Gastroesophageal sphincter (tissue), 4 donors: ENCODE measurements at regions not wholly inside any gene's neighbourhood (a gene's known extent, or its start where the extent isn't known, plus 50 kb on each side); places are given as distances from the start of the nearest gene placed in this dataset.

Experiments used
- ATAC-seq: fragments of 150-250 bp; one replicate; pipeline ENCODE4 v1.9.1; 2016; ENCODE audit warnings: mild to moderate bottlenecking, moderate library complexity
- H3K27ac ChIP-seq, 4 donors: fragments of 200-600 bp; sonication (generic) in 3 of 4; 1 replicate in 3 of 4; 2 replicates in 1 of 4; pipeline ENCODE4 v1.5.1; 2016 to 2019
- H3K27me3 ChIP-seq: fragments of 200-600 bp; sonication (generic); one replicate; pipeline ENCODE4 v1.5.1; 2019
- H3K36me3 ChIP-seq, 2 donors: fragments of 200-600 bp; sonication (generic); one replicate each; pipeline ENCODE4 v1.5.1; 2019; ENCODE audit warnings: control low read depth in 1 of 2
- H3K4me1 ChIP-seq, 3 donors: fragments of 200-600 bp; sonication (generic); 1 replicate in 2 of 3; 2 replicates in 1 of 3; pipeline ENCODE4 v1.5.1; 2016 to 2019; ENCODE audit warnings: control low read depth in 2 of 3
- H3K4me3 ChIP-seq, 2 donors: fragments of 200-600 bp; sonication (generic); one replicate each; pipeline ENCODE4 v1.5.1; 2019; ENCODE audit warnings: mild to moderate bottlenecking in 1 of 2, moderate library complexity in 1 of 2
- H3K9me3 ChIP-seq, 3 donors: fragments of 200-600 bp; sonication (generic); one replicate each; pipeline ENCODE4 v1.5.1; 2017 to 2019; ENCODE audit warnings: control low read depth in 2 of 3
- EP300 ChIP-seq: sonication (generic); formaldehyde crosslinking; IDR thresholded peaks from one replicate; pipeline ENCODE4 v1.6.1; 2017; ENCODE audit warnings: antibody characterized with exemption, mild to moderate bottlenecking
- POLR2A ChIP-seq, 2 donors: fragments of 450-650 bp; IDR thresholded peaks; one replicate each; pipeline ENCODE4 v1.6.1; 2017; ENCODE audit warnings: antibody characterized with exemption in 2 of 2, mild to moderate bottlenecking in 2 of 2, moderate library complexity in 1 of 2
- POLR2AphosphoS5 ChIP-seq: sonication (generic); formaldehyde crosslinking; IDR thresholded peaks from one replicate; pipeline ENCODE4 v1.6.1; 2017; ENCODE audit warnings: antibody characterized with exemption
- WGBS, 2 donors: methylation state at CpG; one replicate each; pipeline ENCODE4 v1.1.5; 2018; ENCODE audit warnings: low coverage in 1 of 2; 5-methylcytosine and 5-hydroxymethylcytosine counted together
- TF ChIP-seq, protein P1 (sequence below), 4 experiments: fragments of 200-600 bp in 2 of 4; fragments of 450-650 bp in 2 of 4; sonication (generic) in 1 of 4; IDR thresholded peaks; one replicate each; pipeline ENCODE4 v1.5.1; 2017 to 2019; ENCODE audit warnings: antibody characterized with exemption in 4 of 4, mild to moderate bottlenecking in 2 of 4, moderate library complexity in 2 of 4

GRCh38 chr11:69393178-69393832, 88.2 kb upstream of the LINC01488 start:
- peaks cover 22% of the 10 kb centered on the region for H3K27me3 ChIP-seq
- 83 to 100% methylated on average over 4 of the region's 16 CpGs for WGBS, 2 donors
- TF ChIP-seq, protein P1, sequence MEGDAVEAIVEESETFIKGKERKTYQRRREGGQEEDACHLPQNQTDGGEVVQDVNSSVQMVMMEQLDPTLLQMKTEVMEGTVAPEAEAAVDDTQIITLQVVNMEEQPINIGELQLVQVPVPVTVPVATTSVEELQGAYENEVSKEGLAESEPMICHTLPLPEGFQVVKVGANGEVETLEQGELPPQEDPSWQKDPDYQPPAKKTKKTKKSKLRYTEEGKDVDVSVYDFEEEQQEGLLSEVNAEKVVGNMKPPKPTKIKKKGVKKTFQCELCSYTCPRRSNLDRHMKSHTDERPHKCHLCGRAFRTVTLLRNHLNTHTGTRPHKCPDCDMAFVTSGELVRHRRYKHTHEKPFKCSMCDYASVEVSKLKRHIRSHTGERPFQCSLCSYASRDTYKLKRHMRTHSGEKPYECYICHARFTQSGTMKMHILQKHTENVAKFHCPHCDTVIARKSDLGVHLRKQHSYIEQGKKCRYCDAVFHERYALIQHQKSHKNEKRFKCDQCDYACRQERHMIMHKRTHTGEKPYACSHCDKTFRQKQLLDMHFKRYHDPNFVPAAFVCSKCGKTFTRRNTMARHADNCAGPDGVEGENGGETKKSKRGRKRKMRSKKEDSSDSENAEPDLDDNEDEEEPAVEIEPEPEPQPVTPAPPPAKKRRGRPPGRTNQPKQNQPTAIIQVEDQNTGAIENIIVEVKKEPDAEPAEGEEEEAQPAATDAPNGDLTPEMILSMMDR (IDR thresholded peaks at IDR 0.05), result no peak
- TF ChIP-seq POLR2AphosphoS5, result no peak
- no peak for TF ChIP-seq EP300
- no peak for TF ChIP-seq POLR2A (IDR thresholded peaks at IDR 0.05)

GRCh38 chr11:69393865-69394233, 87.6 kb upstream of the LINC01488 start:
- peaks cover 0 to 2% (median 0%) of the 10 kb centered on the region in 3 donors for H3K9me3 ChIP-seq
- TF ChIP-seq POLR2A (IDR thresholded peaks at IDR 0.05) (no peak), EP300 (no peak), POLR2AphosphoS5 (no peak)
- TF ChIP-seq, protein P1 (IDR thresholded peaks at IDR 0.05), result no peak
- no peak overlapping the region for H3K27ac ChIP-seq
- ATAC-seq, result no peak
- H3K27me3 ChIP-seq, result peaks cover 22% of the 10 kb centered on the region
- H3K36me3 ChIP-seq, result no peaks in the 10 kb centered on the region
- peaks cover 0 to 5% (median 0%) of the 10 kb centered on the region in 3 donors for H3K4me1 ChIP-seq
- H3K4me3 ChIP-seq, result no peak overlapping the region
- 50% methylated on average over 4 of the region's 8 CpGs; no CpG with 5 or more reads in 1 of the 2 donors for WGBS, 2 donors

More at GRCh38 chr11:69393178-69393832, 88.2 kb upstream of the LINC01488 start:
- Histone ChIP-seq H3K4me1 (peaks cover 0 to under 1% (median 0%) of the 10 kb centered on the region in 3 donors), H3K4me3 (no peak overlapping the region), H3K27ac (no peak overlapping the region), H3K36me3 (no peaks in the 10 kb centered on the region), H3K9me3 (peaks cover 0 to 8% (median 0%) of the 10 kb centered on the region in 3 donors)
- ATAC-seq, result no peak

DNA sequence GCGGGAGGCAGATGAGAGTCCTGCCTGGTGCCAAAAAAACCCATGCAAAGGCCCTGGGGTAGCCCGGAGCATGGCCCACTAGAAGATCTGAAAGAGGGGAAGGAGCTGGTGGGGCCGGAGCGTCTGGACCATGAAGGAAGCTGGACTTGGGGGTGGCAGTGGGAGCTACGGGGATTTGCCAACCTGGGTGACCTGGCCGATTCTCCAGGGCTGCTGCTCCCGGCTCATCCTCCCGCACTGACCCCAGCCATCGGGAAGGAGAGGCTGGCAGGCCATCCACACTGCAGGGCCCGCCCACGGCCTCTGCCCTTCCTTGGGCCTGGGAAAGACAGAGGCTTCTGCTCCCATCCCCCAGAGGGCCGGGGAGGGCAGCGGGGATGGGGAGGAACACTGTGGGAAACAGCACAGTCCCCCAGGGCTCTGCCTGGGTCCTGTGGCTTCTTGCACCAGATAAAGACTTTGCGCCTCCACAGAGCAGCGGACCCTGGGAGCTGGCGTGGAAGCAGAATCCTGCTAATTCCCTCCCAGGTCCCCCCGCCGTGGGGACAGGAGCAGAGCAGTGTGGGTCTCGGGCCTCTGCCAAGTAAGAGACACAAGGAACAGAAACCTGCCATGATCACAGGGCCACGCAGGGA, 87.1 kb upstream of the LINC01488 start:
- TF ChIP-seq POLR2A (IDR thresholded peaks at IDR 0.05), result no peak
- no peak for TF ChIP-seq EP300
- TF ChIP-seq, protein P1 (IDR thresholded peaks at IDR 0.05), result no peak
- TF ChIP-seq POLR2AphosphoS5, result no peak
- no peak overlapping the region for H3K27ac ChIP-seq
- 92 to 100% methylated on average over 1 to 5 of the region's 20 CpGs for WGBS, 2 donors
- H3K4me1 ChIP-seq, result peaks cover 0 to 10% (median 0%) of the 10 kb centered on the region in 3 donors
- no peaks in the 10 kb centered on the region for H3K36me3 ChIP-seq
- ATAC-seq, result peak; percentile 21
- no peaks in the 10 kb centered on the region for H3K9me3 ChIP-seq
- H3K27me3 ChIP-seq, result peaks cover 22% of the 10 kb centered on the region
- H3K4me3 ChIP-seq, result no peak overlapping the region

DNA sequence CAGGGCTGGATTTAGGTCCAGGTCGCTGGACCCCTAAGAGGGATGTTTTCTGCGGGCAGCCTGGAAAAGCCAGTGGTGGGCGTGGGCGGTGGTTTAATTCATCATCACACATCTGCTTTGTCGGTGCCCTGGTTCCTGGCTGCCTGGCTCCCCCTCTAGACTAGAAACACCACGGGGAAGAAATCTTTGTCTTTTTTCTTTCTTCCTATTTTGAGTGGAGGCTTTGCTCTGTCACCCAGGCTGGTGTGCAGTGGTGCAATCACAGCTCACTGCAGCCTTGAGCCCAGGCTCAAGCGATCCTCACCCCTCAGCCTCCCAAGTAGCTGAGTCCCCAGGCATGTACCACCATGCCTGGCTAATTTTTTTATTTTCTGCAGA, 86.6 kb upstream of the LINC01488 start:
- Histone ChIP-seq H3K27me3 (peaks cover 21% of the 10 kb centered on the region), H3K27ac (no peak overlapping the region), H3K36me3 (no peaks in the 10 kb centered on the region), H3K9me3 (no peaks in the 10 kb centered on the region), H3K4me1 (peaks cover 0 to 11% (median 0%) of the 10 kb centered on the region in 3 donors), H3K4me3 (no peak overlapping the region)
- no peak for TF ChIP-seq EP300
- WGBS, 2 donors, result 78 to 84% methylated on average over 6 to 7 of the region's 7 CpGs
- ATAC-seq, result no peak

GRCh38 chr11:69395287-69395686, 86.2 kb upstream of the LINC01488 start:
- 68% methylated on average over 5 of the region's 8 CpGs; no CpG with 5 or more reads in 1 of the 2 donors for WGBS, 2 donors
- ATAC-seq, result no peak
- H3K4me1 ChIP-seq, result peaks cover 0 to 11% (median 0%) of the 10 kb centered on the region in 3 donors
- H3K27me3 ChIP-seq, result peaks cover 17% of the 10 kb centered on the region
- no peaks in the 10 kb centered on the region for H3K36me3 ChIP-seq
- no peaks in the 10 kb centered on the region for H3K9me3 ChIP-seq
- no peak overlapping the region for H3K4me3 ChIP-seq
- no peak for TF ChIP-seq POLR2A (IDR thresholded peaks at IDR 0.05)
- no peak overlapping the region for H3K27ac ChIP-seq
